H1 (cell line): ENCODE measurements at regions not wholly inside any gene's neighbourhood (a gene's known extent, or its start where the extent isn't known, plus 50 kb on each side); places are given as distances from the start of the nearest gene placed in this dataset.

Experiments used
- CTCF ChIA-PET: fragments of 300-600 bp; sonication (Branson Sonifier 250); formaldehyde crosslinking; loops from one replicate; lab custom pipeline; 2021; ENCODE audit not compliant: partially characterized antibody; lab: Charles Lee
- POLR2A ChIA-PET: fragments of 300-600 bp; sonication (Branson Sonifier 250); formaldehyde crosslinking; loops from one replicate; lab custom pipeline; 2021; ENCODE audit warnings: inconsistent platforms; ENCODE audit not compliant: partially characterized antibody; lab: Charles Lee
- DNase-seq, 2 experiments: peaks; one replicate each; pipeline versions ENCODE4 v3.0.0 to v3.0.0-alpha.2; 2010 to 2022; ENCODE audit warnings: low spot score in 2 of 2, low read depth in 1 of 2, mixed read lengths in 1 of 2
- FAIRE-seq: peaks from 2 replicates; lab custom pipeline; 2011; peaks lifted over from hg19 to GRCh38; lab: Jason Lieb, UNC
- H2AFZ ChIP-seq: 2 replicates; pipeline ENCODE4 v1.8.1; 2012; ENCODE audit warnings: low read length, inconsistent platforms
- H2AK5ac ChIP-seq: 2 replicates; pipeline ENCODE4 v1.6.1; 2013; ENCODE audit warnings: low read depth, low read length
- H2BK120ac ChIP-seq: replicated peaks from 2 replicates; pipeline ENCODE3; 2013; ENCODE audit warnings: low read depth, low read length, inconsistent platforms
- H2BK12ac ChIP-seq: 2 replicates; pipeline ENCODE4 v1.6.1; 2013; ENCODE audit warnings: low read depth, low read length
- H2BK15ac ChIP-seq: 2 replicates; pipeline ENCODE4 v1.6.1; 2013; ENCODE audit warnings: low read length
- H2BK20ac ChIP-seq: 2 replicates; pipeline ENCODE4 v1.6.1; 2013; ENCODE audit warnings: low read length
- H2BK5ac ChIP-seq: 2 replicates; pipeline ENCODE4 v1.6.1; 2013; ENCODE audit warnings: low read depth, low read length
- H3K14ac ChIP-seq: 2 replicates; pipeline ENCODE4 v1.6.1; 2013; ENCODE audit warnings: inconsistent platforms; ENCODE audit not compliant: insufficient read length
- H3K18ac ChIP-seq: 2 replicates; pipeline ENCODE4 v1.6.1; 2013; ENCODE audit warnings: low read length; ENCODE audit errors: extremely low read depth
- H3K23ac ChIP-seq: 2 replicates; pipeline ENCODE4 v1.6.1; 2013; ENCODE audit warnings: inconsistent platforms; ENCODE audit not compliant: insufficient read length
- H3K23me2 ChIP-seq: 2 replicates; pipeline ENCODE4 v1.6.1; 2013; ENCODE audit warnings: low read depth, low read length
- H3K27ac ChIP-seq: 2 replicates; pipeline ENCODE4 v1.6.1; 2011; ENCODE audit warnings: low read depth, low read length, inconsistent platforms
- H3K27me3 ChIP-seq, 4 experiments: replicated peaks in 1 of 4; 1 replicate in 1 of 4; 2 replicates in 3 of 4; pipeline versions ENCODE4 v1.6.1 to v1.8.1; 2011 to 2013; ENCODE audit warnings: low read length in 3 of 4, mild to moderate bottlenecking in 3 of 4, inconsistent platforms in 2 of 4, mixed read lengths in 2 of 4, moderate library complexity in 1 of 4; ENCODE audit not compliant: control insufficient read depth in 3 of 4, insufficient read depth in 3 of 4; ENCODE audit errors: extremely low read depth in 1 of 4
- H3K36me3 ChIP-seq, 4 experiments: 2 replicates each; pipeline versions ENCODE4 v1.6.1 to v1.8.1; 2011 to 2013; ENCODE audit warnings: mild to moderate bottlenecking in 4 of 4, low read length in 3 of 4, moderate library complexity in 2 of 4, control low read depth in 1 of 4, inconsistent platforms in 1 of 4; ENCODE audit not compliant: insufficient read depth in 4 of 4, control insufficient read depth in 2 of 4
- H3K4ac ChIP-seq: replicated peaks from 2 replicates; pipeline ENCODE3; 2013; ENCODE audit warnings: low read length, low read depth, mixed read lengths, inconsistent platforms; ENCODE audit not compliant: insufficient read length
- H3K4me1 ChIP-seq, 4 experiments: replicated peaks in 1 of 4; 1 replicate in 1 of 4; 2 replicates in 3 of 4; pipeline versions ENCODE4 v1.6.1 to v1.8.1; 2011 to 2013; ENCODE audit warnings: low read length in 3 of 4, inconsistent platforms in 2 of 4, mixed read lengths in 1 of 4; ENCODE audit not compliant: insufficient read depth in 4 of 4, control insufficient read depth in 3 of 4
- H3K4me2 ChIP-seq, 2 experiments: 2 replicates each; pipeline versions ENCODE4 v1.6.1 to v1.8.1; 2011 to 2013; ENCODE audit warnings: low read depth in 2 of 2, low read length in 2 of 2, control low read depth in 1 of 2, inconsistent platforms in 1 of 2, mild to moderate bottlenecking in 1 of 2; ENCODE audit not compliant: insufficient read depth in 1 of 2
- H3K4me3 ChIP-seq, 4 experiments: fragments of 200-600, 300-600 bp in 1 of 4; sonication (generic), shearing (Covaris generic), sonication (Bioruptor Twin) in 1 of 4; 2 replicates each; pipeline versions ENCODE4 v1.5.1 to v1.8.1; 2011 to 2016; ENCODE audit warnings: low read length in 4 of 4, low read depth in 3 of 4, control low read depth in 2 of 4, inconsistent platforms in 2 of 4, mild to moderate bottlenecking in 2 of 4, mixed read lengths in 1 of 4, moderate library complexity in 1 of 4; ENCODE audit not compliant: insufficient read depth in 2 of 4; ENCODE audit errors: extremely low read depth in 1 of 4
- H3K56ac ChIP-seq: replicated peaks from 2 replicates; pipeline ENCODE3; 2013; ENCODE audit warnings: low read depth, mild to moderate bottlenecking, mixed read lengths, low read length, inconsistent platforms; ENCODE audit not compliant: insufficient read length
- H3K79me1 ChIP-seq: 2 replicates; pipeline ENCODE4 v1.6.1; 2013; ENCODE audit warnings: low read depth, low read length, control low read depth
- H3K79me2 ChIP-seq, 2 experiments: 2 replicates each; pipeline versions ENCODE4 v1.6.1 to v1.8.1; 2012 to 2013; ENCODE audit warnings: low read length in 2 of 2, mild to moderate bottlenecking in 2 of 2, inconsistent platforms in 1 of 2; ENCODE audit not compliant: insufficient read depth in 2 of 2, control insufficient read depth in 1 of 2
- H3K9ac ChIP-seq, 4 experiments: replicated peaks in 1 of 4; 1 replicate in 1 of 4; 2 replicates in 3 of 4; pipeline versions ENCODE4 v1.6.1 to v1.8.1; 2011 to 2013; ENCODE audit warnings: low read depth in 3 of 4, low read length in 3 of 4, control low read depth in 2 of 4, mild to moderate bottlenecking in 2 of 4, moderate library complexity in 2 of 4, inconsistent platforms in 1 of 4; ENCODE audit errors: extremely low read depth in 1 of 4
- H3K9me3 ChIP-seq, 2 experiments: 2 replicates each; pipeline versions ENCODE4 v1.6.1 to v1.8.1; 2012 to 2013; ENCODE audit warnings: mild to moderate bottlenecking in 2 of 2, moderate library complexity in 2 of 2, control low read depth in 1 of 2, inconsistent platforms in 1 of 2, low read depth in 1 of 2, low read length in 1 of 2, mixed read lengths in 1 of 2; ENCODE audit not compliant: insufficient read depth in 2 of 2
- H4K20me1 ChIP-seq, 2 experiments: replicated peaks in 1 of 2; 2 replicates each; pipeline versions ENCODE3 to v1.8.1; 2011 to 2013; ENCODE audit warnings: inconsistent platforms in 2 of 2, low read length in 2 of 2, mild to moderate bottlenecking in 1 of 2; ENCODE audit not compliant: insufficient read depth in 2 of 2, control insufficient read depth in 1 of 2
- H4K5ac ChIP-seq: 2 replicates; pipeline ENCODE4 v1.6.1; 2013; ENCODE audit warnings: low read length, low read depth, mixed read lengths, inconsistent platforms; ENCODE audit not compliant: insufficient read length
- H4K8ac ChIP-seq: 2 replicates; pipeline ENCODE4 v1.8.0; 2013; ENCODE audit warnings: mild to moderate bottlenecking, moderate library complexity, low read length, inconsistent platforms; ENCODE audit not compliant: insufficient read depth; ENCODE audit errors: extremely low read depth
- H4K91ac ChIP-seq: replicated peaks from 2 replicates; pipeline ENCODE3; 2013; ENCODE audit warnings: low read length, mixed read lengths, inconsistent platforms; ENCODE audit not compliant: insufficient read length
- BACH1 ChIP-seq: IDR thresholded peaks from 2 replicates; pipeline ENCODE4 v1.6.1; 2012; ENCODE audit warnings: low read length, improper control_type of control experiment
- BRCA1 ChIP-seq: IDR thresholded peaks from 2 replicates; pipeline ENCODE4 v1.6.1; 2012; ENCODE audit warnings: low read depth, low read length, improper control_type of control experiment
- CBX5 ChIP-seq: fragments of 300-800, 300-1000 bp; sonication (generic); IDR thresholded peaks from 2 replicates; pipeline ENCODE4 v1.7.1; 2016; ENCODE audit warnings: antibody characterized with exemption, low read length, low read depth
- CHD1 ChIP-seq: IDR thresholded peaks from 2 replicates; pipeline ENCODE4 v1.6.1; 2012; ENCODE audit warnings: low read depth, low read length, improper control_type of control experiment
- CTBP2 ChIP-seq: IDR thresholded peaks from 2 replicates; pipeline ENCODE4 v1.7.0; 2011; ENCODE audit warnings: borderline replicate concordance, mild to moderate bottlenecking, moderate library complexity, mixed read lengths, low read length; ENCODE audit not compliant: insufficient read depth, insufficient read length
- EGR1 ChIP-seq: IDR thresholded peaks from 2 replicates; pipeline ENCODE4 v1.6.1; 2011; ENCODE audit warnings: low read depth, low read length, borderline replicate concordance
- EZH2 ChIP-seq: fragments of 200-600 bp; sonication (generic); IDR thresholded peaks from 2 replicates; pipeline ENCODE4 v1.7.1; 2012; ENCODE audit warnings: low read depth, mild to moderate bottlenecking, moderate library complexity, low read length, inconsistent platforms; ENCODE audit not compliant: severe bottlenecking
- GABPA ChIP-seq: IDR thresholded peaks from 2 replicates; pipeline ENCODE4 v1.6.1; 2011; ENCODE audit warnings: mild to moderate bottlenecking, low read length, moderate library complexity, borderline replicate concordance; ENCODE audit not compliant: insufficient read depth
- HDAC6 ChIP-seq: IDR thresholded peaks from one replicate; pipeline ENCODE4 v1.7.1; 2012; ENCODE audit warnings: low read depth, mild to moderate bottlenecking, inconsistent platforms, low read length, moderate library complexity
- JUND ChIP-seq: IDR thresholded peaks from 2 replicates; pipeline ENCODE4 v1.6.1; 2011; ENCODE audit warnings: mild to moderate bottlenecking, improper control_type of control experiment, low read length
- KDM4A ChIP-seq: IDR thresholded peaks from one replicate; pipeline ENCODE4 v1.7.1; 2012; ENCODE audit warnings: low read depth, mild to moderate bottlenecking, moderate library complexity, low read length, inconsistent platforms; ENCODE audit not compliant: severe bottlenecking
- POLR2A ChIP-seq, 2 experiments: IDR thresholded peaks; 1 replicate in 1 of 2; 2 replicates in 1 of 2; pipeline ENCODE4 v1.6.1; 2011; ENCODE audit warnings: low read depth in 2 of 2, low read length in 2 of 2, mild to moderate bottlenecking in 2 of 2; ENCODE audit errors: control extremely low read depth in 1 of 2
- RBBP5 ChIP-seq: IDR thresholded peaks from 2 replicates; pipeline ENCODE4 v1.7.1; 2012; ENCODE audit warnings: low read depth, mild to moderate bottlenecking, inconsistent platforms, low read length, moderate library complexity, borderline replicate concordance
- SIRT6 ChIP-seq: IDR thresholded peaks from one replicate; pipeline ENCODE4 v1.7.1; 2012; ENCODE audit warnings: low read length, inconsistent platforms
- SIX5 ChIP-seq: IDR thresholded peaks from 2 replicates; pipeline ENCODE4 v1.6.1; 2011; ENCODE audit warnings: mild to moderate bottlenecking, low read depth, low read length
- SUZ12 ChIP-seq: fragments of 200-600 bp; sonication (generic); IDR thresholded peaks from 2 replicates; pipeline ENCODE4 v1.6.1; 2012; ENCODE audit warnings: mild to moderate bottlenecking, inconsistent platforms, low read length, moderate library complexity, mixed read lengths
- TBP ChIP-seq: IDR thresholded peaks from 2 replicates; pipeline ENCODE4 v1.6.1; 2011; ENCODE audit warnings: low read depth, low read length, improper control_type of control experiment
- WGBS, 2 experiments: shearing (Covaris generic) in 1 of 2; methylation state at CpG; one replicate each; pipeline versions ENCODE4 v1.1.6 to v1.1.7; 2013 to 2015; ENCODE audit warnings: low lambda C conversion rate in 2 of 2, mixed read lengths in 2 of 2, inconsistent platforms in 1 of 2, low coverage in 1 of 2, missing lambda C conversion rate in 1 of 2; ENCODE audit not compliant: insufficient replicate concordance in 2 of 2, insufficient coverage in 1 of 2, insufficient read length in 1 of 2; ENCODE audit errors: extremely low coverage in 1 of 2, missing lambda C conversion rate in 1 of 2; 5-methylcytosine and 5-hydroxymethylcytosine counted together

- H3K9me3 ChIP-seq = no peaks in the 10 kb centered on the region
- no peak overlapping the region for H4K5ac ChIP-seq
- no peak overlapping the region for H2AFZ ChIP-seq
- no peak overlapping the region for H2BK120ac ChIP-seq
- H3K36me3 ChIP-seq = no peaks in the 10 kb centered on the region
- no peaks in the 10 kb centered on the region for H3K4me1 ChIP-seq
- DNase-seq (no peak), FAIRE-seq (no peak)
- no peak overlapping the region for H2BK20ac ChIP-seq
- ChIA-PET POLR2A (no interaction called here), CTCF (interaction anchor here (1.0 kb wide), 2 partner anchors 20 to 105 kb away, joined by 3 read pairs; no protein-coding TSS in a partner anchor)
- no peak overlapping the region for H2BK5ac ChIP-seq
- H3K4me3 ChIP-seq = no peak overlapping the region
- no peak overlapping the region for H3K14ac ChIP-seq
- no peak overlapping the region for H2BK15ac ChIP-seq
- H3K4me2 ChIP-seq = no peak overlapping the region
- H3K18ac ChIP-seq = no peak overlapping the region
- no peak overlapping the region for H3K27ac ChIP-seq
- H3K4ac ChIP-seq = no peak overlapping the region
- H4K8ac ChIP-seq = no peak overlapping the region
- no peaks in the 10 kb centered on the region for H3K27me3 ChIP-seq
- H2BK12ac ChIP-seq = no peak overlapping the region
- H4K91ac ChIP-seq = no peak overlapping the region
- H4K20me1 ChIP-seq = no peaks in the 10 kb centered on the region
- H3K23me2 ChIP-seq = no peaks in the 10 kb centered on the region
- no peak overlapping the region for H3K9ac ChIP-seq
- no peak overlapping the region for H3K56ac ChIP-seq
- no peak overlapping the region for H2AK5ac ChIP-seq
- H3K79me1 ChIP-seq = no peaks in the 10 kb centered on the region
- no peaks in the 10 kb centered on the region for H3K79me2 ChIP-seq
- no peak overlapping the region for H3K23ac ChIP-seq
- WGBS, 2 experiments = 93% methylated on average over 3 of the region's 3 CpGs; no CpG with 5 or more reads in 1 of the 2 experiments
- no peak for TF ChIP-seq CTBP2
- no peak for TF ChIP-seq POLR2A (IDR thresholded peaks at IDR 0.05; ENCODE audit: control extremely low read depth in 1 of 2, low read depth in 2 of 2, low read length in 2 of 2)
- no peak for TF ChIP-seq TBP
- no peak for TF ChIP-seq RBBP5
- TF ChIP-seq EZH2 = no peak
- TF ChIP-seq GABPA = no peak
- TF ChIP-seq SUZ12 = no peak
- no peak for TF ChIP-seq KDM4A
- TF ChIP-seq BRCA1 = no peak
- TF ChIP-seq SIX5 = no peak
- no peak for TF ChIP-seq SIRT6
- no peak for TF ChIP-seq CHD1
- no peak for TF ChIP-seq HDAC6
- no peak for TF ChIP-seq BACH1
- TF ChIP-seq CBX5 = no peak
- no peak for TF ChIP-seq JUND
- no peak for TF ChIP-seq EGR1
Measured at GRCh38 chr12:42791399-42791798, 201.9 kb upstream of the PRICKLE1 start.
